Kidney epithelial cell (primary cell): ENCODE measurements at regions not wholly inside any gene's neighbourhood (a gene's known extent, or its start where the extent isn't known, plus 50 kb on each side); places are given as distances from the start of the nearest gene placed in this dataset.

Experiments used
- DNase-seq: peaks from one replicate; pipeline ENCODE4 v3.0.0-alpha.2; 2010; ENCODE audit warnings: low read depth
- H3K27me3 ChIP-seq: 2 replicates; pipeline ENCODE4 v1.6.0; 2011; ENCODE audit warnings: low read length; ENCODE audit not compliant: control insufficient read depth, insufficient read depth
- H3K36me3 ChIP-seq: 2 replicates; pipeline ENCODE4 v1.5.1; 2011; ENCODE audit warnings: low read length; ENCODE audit not compliant: control insufficient read depth, insufficient read depth
- H3K4me3 ChIP-seq: 2 replicates; pipeline ENCODE4 v1.5.1; 2011; ENCODE audit warnings: low read depth, mild to moderate bottlenecking, control low read depth, low read length
- CTCF ChIP-seq: IDR thresholded peaks from 2 replicates; pipeline ENCODE4 v1.5.1; 2011; ENCODE audit warnings: mild to moderate bottlenecking, moderate library complexity, low read length, control low read depth, inconsistent platforms; ENCODE audit not compliant: insufficient read depth, poor library complexity, severe bottlenecking

GRCh38 chr5:89991592-89991991, 418.0 kb downstream of the CETN3 start:
- Histone ChIP-seq H3K27me3 (no peaks in the 10 kb centered on the region), H3K36me3 (no peaks in the 10 kb centered on the region), H3K4me3 (no peak overlapping the region)
- no peak for TF ChIP-seq CTCF
- DNase-seq, result no peak

- no peak for TF ChIP-seq CTCF
- no peak for DNase-seq
- no peaks in the 10 kb centered on the region for H3K27me3 ChIP-seq
- no peaks in the 10 kb centered on the region for H3K36me3 ChIP-seq
- H3K4me3 ChIP-seq, result no peak overlapping the region
These were observed 419.8 kb downstream of the CETN3 start for GRCh38 chr5:89989776-89990175.

DNA sequence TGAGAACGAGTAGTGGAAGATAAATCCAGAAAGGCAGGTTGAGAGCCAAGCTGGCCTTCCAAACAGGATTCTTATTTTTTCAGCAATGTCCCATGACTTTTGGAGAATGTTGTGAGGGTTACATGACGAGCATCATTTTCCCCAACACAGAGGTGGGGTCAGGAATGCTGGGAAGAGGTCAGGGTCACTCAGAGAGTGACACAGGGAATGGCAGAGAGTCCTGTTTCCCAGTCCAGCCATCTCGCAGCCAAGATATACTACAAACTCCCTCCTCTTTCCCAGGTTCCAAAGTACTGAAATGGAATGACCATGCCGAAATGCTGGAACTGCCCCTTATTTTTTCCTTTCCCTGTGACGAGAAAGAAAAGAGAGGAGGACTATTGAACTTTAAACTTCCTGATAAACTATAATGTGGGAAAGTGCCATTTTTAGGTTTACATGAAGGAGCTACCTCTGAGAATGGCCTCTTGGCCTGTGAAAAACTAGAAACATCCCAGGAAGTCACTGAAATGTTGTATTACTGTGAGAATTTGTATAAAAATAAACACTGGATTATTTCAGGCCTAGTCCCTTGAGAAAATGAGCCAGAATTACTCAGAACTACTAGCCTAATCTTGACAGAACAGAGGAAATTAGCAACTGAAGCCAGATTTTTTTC, 420.4 kb downstream of the CETN3 start:
- TF ChIP-seq CTCF, result no peak
- DNase-seq, result no peak
- Histone ChIP-seq H3K36me3 (no peaks in the 10 kb centered on the region), H3K4me3 (no peak overlapping the region), H3K27me3 (no peaks in the 10 kb centered on the region)

DNA sequence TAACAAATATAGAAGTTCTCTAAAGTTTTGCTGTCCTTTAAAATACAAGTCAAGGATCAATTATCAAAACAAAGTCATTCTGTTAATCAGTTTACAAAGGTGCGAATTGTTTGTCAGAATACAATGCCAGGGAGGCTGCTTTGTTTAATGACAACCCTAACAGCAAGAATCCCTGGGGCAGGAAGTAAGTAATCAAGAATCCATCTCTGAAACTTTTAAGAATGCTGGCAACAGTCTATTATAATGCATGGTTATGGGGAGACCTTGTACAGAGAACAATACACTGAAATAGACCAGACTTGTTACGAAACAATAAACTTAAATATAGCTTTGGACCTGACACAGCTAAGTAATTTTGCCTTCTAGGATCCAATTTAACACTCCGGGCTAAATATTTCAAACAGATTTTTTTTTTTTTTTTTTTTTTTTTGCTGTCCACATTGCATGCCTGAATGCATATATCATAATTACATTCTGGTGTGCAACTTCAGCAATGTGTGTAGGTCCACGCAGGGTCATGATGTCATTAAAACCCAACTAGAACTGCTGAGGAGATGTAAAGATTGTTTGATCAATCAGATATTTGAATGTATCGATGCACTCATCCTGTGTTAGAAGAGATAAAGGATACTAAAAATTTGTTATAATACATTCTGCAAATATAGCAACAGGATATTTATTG, 421.3 kb downstream of the CETN3 start:
- no peak for TF ChIP-seq CTCF
- Histone ChIP-seq H3K36me3 (no peaks in the 10 kb centered on the region), H3K4me3 (no peak overlapping the region), H3K27me3 (no peaks in the 10 kb centered on the region)
- DNase-seq, result no peak

GRCh38 chr5:89983216-89983615, 426.3 kb downstream of the CETN3 start:
- Histone ChIP-seq H3K27me3 (no peaks in the 10 kb centered on the region), H3K4me3 (no peak overlapping the region), H3K36me3 (no peaks in the 10 kb centered on the region)
- no peak for DNase-seq
- no peak for TF ChIP-seq CTCF
